GM18519 (cell line): ENCODE measurements at regions not wholly inside any gene's neighbourhood (a gene's known extent, or its start where the extent isn't known, plus 50 kb on each side); places are given as distances from the start of the nearest gene placed in this dataset.

ENCODE experiments used
- ATAC-seq: cut with Tn5 transposase; IDR thresholded peaks from one replicate; pipeline ENCODE4 v1.9.1; 2021; ENCODE audit warnings: mild to moderate bottlenecking, moderate library complexity; ENCODE audit not compliant: unreplicated experiment, low FRiP score

DNA sequence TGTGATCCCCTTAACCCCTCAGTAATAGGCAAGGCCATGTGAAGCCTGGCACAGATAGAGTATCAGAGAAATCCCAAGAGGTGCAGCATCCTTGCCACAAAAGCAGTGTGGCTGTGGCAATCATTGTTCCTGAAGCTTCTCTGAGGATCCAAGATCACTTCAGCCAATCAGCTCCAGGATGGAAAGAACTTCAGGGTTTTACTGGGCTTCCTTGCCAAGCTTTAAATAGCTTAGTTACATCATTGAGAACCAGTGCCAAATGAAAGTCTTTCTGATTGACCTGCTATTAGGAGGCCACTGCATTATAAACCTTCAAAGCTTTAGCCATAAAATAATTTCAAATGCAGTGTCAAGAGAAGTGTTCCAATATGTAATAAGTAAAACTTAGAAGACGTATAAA is 430.6 kb downstream of the PIK3R1 start:
- no peak for ATAC-seq

DNA sequence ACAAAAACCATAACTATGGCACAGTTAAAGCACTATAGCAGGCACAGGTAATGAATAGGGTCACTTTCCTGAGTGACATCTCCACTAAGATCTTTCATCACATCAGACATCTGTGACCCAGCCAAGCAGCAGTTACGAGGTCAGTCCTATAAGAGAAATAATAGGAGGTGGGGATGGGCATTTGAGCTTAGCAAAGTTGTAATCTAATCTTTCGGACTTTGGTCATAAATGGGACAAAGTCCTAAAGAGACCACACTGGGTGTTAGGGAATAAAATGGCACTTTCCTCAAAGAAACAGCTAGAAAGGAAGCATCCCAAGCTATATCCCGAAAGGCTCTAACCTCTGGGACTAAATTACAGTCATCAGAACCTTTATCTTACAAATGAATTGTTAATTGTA is 432.2 kb downstream of the PIK3R1 start:
- no peak for ATAC-seq

DNA sequence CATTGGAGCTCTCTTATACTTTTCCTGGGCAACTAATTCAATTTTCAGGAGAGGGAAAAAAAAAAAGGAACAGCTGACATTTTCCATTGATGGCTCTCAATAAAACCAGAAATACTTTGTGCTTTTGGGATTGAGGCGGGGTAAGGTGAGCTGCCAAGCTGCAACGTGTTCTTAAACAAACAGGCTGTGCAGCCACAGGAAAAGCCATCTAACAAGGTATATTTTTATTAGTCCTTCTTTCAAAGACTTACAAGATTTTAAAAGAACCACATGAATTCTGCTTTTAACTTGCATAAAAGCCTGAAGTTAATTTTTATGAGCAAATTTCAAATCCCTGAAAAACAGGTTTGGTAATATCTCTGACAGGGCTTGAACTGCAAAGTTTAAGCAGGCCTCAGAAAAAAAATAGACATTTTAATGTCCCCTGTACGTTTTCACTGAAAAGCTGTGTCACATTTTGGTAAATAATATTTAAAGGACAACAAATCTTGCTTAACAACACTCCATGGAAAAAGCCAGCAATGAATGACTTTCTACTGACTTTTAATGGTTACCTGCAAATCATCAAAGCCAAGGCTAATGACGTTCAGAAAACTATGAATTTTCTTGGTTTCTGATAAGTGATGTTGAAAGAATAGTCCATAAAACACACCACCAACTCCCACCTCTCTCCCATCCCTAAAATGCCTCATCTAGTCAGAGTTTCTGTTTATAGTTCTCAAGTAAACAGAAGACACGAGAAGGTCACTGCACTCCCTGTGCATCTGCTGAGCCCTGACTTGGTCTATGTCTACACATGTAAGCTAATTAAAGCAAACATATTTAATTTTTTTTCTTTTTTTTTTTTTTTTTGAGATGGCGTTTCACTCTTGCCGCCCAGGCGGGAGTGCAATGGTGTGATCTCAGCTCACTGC is 433.6 kb downstream of the PIK3R1 start:
- ATAC-seq: no peak

DNA sequence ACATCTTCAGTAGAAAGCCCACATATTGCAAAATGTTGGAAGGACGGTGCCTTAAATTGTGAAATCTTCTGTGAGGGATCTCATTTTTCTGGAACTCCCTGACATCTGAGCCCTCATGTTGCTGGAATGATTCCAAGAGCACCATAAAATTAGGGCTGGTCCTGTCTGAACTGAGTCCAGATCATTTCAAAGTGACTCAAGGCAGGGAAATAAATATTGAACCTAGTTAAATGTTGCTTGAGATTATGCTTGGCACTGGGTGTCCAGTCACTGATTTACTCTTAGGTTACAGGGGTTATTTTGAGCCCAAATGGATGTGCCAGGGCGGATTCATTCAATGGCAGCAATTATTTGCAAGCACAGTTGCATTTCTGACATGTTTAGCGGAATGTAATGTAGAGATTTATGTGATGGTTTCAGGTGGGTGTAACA is 437.0 kb downstream of the PIK3R1 start:
- ATAC-seq: no peak

DNA sequence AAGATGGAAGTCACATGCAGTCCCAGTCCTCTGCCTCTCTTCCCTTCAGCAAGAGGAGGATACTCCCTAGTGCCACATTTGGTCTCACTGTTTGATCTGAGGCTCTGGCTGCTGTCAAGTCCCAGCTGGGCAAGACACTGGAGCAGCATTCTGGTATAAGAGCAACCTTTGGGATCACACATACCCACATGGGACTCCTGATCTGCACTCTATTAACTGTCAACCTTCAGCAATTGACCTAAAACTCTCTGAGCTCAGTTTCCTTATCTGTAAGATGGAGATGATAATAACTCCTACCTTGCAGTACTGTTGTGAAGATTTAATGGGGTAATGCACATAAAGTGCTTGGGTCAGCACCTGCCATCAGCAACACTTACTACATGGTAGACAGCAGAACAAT is 437.9 kb downstream of the PIK3R1 start:
- no peak for ATAC-seq

DNA sequence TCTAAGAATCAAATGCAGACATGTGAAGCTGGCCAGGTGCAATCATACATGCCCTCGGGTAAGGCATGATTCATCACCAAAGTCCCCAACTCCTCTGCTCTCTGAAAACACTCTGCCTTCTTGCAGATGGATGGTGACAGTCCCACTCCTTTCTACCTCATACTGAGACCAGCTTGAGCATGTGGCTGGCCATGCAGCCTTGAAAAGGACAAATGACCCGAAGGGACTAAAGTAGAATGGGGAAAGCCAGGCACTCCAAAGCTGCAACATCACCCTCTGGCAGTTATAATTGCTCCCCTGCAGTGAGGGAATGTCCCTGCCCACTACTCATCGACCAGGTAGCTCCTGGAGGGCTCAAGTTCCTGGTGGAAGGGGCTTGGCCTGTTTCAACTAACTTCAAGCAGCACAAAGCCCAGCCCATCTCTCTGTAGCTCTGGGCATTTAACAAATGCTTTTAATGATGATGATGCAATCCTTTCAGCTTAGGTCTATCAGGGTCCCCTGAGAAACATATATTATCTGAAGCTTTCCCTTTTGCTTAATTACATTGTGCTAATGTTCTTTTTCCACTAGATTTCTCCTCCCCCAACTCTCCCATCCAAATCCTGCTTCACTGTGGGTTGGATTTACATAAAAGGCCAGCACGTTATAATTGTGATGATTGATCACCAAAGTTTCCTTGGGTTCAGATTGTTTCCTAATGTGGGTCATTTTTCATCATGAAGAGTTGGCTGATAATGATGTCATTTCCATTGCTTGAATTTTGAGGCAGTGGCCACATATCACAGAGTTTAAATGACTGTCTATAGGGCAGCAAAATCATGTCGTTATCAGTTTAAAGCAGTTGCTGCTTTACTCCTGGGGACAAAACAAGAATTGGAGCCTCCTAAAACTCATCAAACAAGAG is 436.5 kb upstream of the SLC30A5 start:
- ATAC-seq: no peak

DNA sequence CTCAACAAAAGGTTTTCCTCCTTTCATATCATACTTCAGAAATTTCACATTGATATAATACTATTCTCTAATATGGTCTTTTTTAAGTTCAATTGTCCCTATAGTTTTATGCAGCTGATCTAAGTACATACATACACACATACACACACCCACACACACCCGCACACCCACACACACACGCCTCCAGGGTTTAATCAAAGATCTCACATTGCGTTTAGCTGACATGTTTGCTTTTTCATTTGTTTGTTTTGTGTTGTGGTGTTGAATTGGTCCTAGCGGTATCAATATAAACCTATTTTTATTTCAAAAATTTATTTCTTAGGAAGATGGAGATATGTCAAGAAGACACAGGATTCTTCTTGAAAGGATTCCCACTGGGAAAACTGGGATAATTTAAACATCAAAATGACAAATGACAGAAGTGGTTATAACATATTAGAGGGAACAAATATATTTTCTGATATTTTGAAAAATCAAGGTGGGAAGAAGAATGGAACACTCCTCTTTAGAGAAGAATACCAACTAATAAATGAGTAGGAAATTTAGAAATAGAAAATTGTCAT is 434.9 kb upstream of the SLC30A5 start:
- ATAC-seq: no peak

DNA sequence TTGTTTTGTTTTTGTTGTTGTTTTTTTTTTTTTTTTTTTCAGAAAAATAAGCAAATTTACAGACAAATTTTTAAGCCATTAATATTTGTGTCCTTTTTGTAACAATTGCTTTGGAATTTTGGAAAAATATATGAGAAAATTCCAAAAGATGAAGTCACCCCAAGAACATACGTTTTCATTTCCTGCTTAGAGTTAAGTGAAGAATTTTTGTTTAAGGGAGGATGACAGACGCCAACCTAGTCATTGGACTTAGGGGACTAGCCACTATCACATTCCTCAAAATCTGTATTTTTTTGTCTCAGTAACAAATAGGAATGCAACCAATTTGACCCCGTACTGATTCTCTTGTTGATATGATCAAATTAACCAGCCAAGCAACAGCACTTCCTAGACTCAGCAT is 433.9 kb upstream of the SLC30A5 start:
- ATAC-seq: no peak

DNA sequence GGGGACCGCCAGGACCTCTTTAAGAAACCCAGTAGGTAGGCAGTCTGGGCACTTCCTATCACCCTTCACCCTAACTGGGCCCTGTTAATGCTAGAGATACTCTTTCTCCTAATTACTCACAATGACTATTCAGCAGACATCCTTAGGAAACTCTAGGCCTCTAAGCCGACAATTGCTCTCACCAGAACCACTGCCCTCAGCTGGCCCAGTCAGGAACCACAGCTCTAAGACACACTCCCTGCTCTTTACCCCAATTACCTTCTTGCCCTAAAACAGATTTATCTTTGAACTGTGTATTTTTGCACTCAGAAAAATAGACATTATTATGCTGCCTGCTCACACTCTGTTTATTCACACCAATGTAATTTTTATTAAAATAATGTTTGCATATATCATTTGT is 432.6 kb upstream of the SLC30A5 start:
- peak; percentile 49 for ATAC-seq

DNA sequence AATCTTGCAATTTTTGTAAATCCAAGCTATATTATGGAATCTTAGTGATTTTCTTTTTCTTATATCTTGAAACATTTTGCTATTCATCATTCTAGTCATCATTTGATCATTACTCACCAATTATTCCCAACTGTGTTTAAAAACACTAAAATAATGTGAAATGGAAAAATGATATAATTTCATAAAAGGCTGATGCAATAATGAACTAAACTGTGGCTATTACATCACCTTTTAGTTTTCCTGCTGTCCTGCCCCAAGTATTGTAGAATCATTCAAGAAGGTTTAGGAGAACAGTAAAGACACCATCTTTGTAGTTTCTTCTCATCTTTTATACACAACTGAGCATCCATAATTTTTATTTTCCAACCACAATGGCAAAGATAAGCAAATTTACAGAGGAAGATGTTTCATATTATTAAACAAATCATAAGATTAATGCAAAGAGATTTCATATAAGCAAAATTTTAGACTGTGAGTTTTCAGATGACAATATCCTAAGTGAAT is 431.0 kb upstream of the SLC30A5 start:
- ATAC-seq: no peak

DNA sequence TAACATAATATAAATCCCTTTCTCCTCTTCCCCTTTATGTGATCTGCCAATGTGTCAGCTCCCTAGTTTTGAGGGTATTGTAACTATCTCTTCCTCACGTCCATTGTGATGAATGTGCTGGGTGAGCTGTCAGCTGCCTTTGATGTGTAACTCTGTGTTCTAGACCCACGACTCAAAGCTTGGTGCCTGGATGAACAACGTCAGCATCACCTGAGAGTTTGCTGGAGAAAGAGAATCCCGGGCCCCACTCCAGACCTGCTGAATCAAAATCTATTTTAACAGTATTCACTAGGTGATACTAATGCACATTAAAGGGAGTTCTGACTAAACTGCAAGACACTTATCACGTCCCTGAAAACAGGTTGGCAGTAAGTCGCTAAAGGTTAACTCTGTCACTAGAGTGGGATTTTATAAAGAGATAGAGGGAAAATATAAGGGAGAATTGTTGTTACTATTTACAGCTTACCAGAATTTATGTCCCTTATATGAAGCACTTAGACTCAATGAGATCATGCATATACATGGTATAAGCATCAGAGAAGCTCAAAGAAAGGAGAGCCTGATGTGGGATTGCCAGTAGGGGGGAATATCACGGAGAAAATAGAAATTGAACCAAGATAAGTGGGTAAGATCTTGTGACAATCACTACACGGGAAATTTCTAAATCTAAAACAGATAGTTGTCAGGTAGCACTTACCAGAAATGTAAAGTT is 423.8 kb upstream of the SLC30A5 start:
- no peak for ATAC-seq

DNA sequence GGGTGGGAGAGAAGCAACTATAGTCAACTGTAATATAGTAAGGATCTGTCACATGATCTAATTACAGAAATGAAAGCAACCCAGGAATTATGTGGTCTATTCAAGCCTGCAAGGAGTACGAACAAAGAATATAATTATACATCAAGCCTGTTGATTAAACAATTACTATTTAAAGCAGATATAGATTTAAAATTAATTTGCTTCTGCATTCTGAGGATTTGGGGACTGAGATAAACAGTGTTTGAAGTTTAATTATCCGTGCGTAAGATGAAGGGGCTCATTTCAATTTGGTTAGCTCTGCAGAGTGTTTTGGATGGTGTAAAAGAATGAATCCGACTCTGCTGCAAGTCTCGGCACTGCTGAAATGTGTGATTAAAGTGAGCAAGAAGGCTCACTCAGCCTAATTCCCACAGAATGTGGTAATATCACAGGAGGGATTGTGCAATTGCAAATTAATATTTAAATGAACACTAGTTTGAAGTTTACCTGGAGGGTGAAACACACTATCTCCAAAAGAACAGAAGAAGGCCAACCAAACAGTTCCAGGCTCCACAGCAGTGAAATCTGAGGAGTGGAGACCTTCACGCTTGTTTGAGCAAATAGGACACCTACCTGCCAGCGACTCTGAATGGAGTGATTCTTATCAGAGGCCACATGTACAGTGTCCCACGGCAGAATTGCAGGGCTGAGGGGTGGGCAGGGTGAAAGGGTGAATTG is 420.6 kb upstream of the SLC30A5 start:
- ATAC-seq: no peak

DNA sequence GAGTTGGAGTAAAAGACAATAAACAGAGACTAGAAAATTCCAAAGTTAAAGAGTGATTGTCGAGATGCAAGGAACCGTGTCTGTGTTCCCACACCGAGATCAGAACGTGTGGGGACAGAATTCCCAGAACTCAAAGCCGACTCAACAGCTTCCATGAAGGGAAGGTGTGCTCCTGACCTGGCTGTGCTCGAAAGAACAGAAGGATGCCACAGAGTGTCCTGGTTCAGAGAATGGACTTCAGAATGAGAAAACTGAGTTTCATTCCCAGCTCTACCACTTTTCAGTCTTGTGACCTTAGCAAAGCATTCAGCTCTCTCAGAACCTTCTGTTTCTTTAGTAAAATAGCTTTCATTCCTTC is 420.0 kb upstream of the SLC30A5 start:
- no peak for ATAC-seq

DNA sequence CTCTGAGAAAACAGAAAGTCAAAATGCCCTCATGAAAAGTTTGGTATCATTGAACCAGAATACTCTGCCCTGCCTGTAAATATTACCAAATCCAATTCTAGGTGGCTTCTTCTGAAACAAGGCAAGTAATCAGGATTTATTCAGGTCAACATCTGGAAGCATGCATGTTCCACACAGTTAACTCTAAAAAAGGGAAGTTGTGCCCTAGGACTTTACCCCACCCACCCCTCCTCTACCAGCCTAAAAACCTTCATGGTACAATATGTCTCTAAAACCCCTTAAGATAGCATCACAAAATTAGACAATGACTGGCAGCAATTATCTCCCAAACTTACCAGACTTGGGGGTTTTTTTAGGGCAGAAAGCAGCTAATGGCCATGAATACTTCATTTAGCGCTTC is 414.8 kb upstream of the SLC30A5 start:
- ATAC-seq: no peak

DNA sequence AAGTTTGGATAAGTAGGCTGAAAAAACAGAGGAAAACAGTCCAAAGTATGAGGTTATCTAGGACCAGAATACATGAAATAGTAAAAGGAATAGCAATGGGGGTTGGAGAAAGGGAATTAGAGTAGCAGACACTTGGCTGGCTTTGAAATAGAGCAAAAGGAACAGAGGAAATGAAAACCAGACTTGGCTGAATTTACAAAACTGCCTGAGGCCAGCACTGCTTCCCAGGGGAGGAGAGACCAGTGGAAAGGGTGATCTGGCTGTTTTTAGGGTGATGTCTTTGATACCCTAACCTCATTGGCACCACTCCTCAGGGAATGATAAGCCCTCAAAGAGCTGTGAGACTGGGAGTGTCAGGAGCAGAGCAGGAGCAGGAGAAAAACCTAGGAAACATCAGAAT is 413.4 kb upstream of the SLC30A5 start:
- ATAC-seq: no peak

DNA sequence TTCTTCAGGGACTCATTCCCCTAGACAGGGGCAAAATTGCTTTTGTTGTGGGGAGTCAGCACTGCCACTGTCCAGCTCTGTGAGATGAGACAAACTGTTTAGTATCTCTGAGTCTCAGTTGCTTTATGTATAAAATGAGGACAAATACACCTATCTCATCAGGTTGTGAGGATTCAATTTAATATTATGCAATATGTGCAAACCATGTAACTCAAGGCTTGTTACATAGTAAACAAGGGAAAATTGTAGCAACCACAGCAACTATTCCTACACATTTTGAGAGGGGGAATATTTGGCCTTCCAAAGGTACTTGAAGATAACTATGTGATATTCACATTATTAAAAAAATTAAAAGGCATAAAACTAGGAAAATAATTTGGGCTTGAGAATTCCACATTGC is 411.9 kb upstream of the SLC30A5 start:
- no peak for ATAC-seq

DNA sequence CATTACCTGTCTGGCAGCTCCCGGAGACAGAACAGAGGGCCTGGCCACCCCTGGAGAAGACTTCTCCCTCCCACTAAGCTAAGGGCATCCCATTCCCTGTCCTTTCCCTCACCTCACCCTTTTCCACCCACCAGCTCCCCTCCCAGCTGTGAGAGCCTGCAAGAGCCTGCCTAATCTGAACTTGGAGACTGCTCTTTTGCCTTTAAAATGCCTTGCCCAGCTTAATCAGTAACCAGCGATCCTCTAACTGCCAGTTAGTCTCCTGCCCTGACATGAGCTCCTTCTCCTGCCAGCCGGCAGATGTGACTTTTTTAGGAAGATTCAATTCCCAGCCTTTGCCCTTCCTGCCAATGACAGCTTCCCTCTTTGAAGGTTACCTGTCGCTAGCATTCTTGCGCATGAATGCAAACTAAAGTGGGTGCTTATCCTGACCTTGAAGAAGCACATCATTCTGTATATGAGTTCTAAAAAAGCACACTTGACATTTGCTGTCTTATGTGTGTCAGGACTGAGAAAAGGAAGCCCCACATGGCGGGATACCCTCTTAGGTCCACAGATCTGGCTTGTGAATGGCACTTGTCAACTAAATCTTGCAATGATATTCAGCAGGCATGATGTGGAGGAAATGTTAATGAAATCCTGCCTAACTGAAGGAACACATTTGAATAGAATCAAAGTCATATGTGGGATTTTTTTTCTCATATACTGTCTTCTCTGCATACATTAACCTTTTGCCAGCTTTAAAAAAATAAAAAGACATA is 411.2 kb upstream of the SLC30A5 start:
- ATAC-seq: no peak

DNA sequence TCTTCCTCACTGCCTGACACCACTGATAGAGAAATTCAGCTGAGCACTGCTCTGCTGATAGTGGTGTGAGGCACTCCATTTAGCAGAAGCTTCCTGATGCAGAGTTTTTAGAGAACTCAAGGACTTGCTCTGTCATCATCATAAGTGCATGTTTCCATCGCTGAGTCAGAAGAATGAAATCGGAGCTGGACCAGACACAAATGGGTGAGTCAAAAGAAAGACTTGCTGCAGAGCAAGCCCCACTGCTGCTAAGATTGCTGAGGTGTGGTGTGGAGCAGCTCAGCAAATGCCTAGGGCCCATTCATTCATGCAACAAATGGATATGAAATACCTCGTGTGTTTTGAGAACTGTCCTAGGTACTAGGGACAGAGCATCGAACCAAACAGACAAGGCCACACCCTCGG is 410.2 kb upstream of the SLC30A5 start:
- no peak for ATAC-seq

DNA sequence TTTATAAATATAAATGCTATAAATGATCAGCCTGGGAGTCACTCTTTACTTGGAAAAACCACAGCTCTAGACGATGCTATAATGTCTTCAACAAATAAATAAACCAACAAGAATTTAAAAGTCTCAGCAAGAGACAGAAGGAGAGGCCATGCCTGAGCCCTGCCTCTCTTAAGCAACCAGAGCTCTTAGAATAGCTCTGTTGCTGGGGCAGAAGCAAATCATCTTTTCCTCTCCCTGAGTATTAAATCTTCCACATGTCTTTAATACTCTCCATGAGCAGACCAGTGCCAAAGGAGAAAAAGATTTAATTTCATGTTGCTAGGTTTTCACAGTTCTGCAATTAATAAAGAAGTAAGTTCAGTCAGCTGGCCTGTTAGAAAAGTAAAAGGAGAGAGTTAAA is 408.0 kb upstream of the SLC30A5 start:
- no peak for ATAC-seq
